Tongue (tissue), 1 donor: ENCODE measurements at regions not wholly inside any gene's neighbourhood (a gene's known extent, or its start where the extent isn't known, plus 50 kb on each side); places are given as distances from the start of the nearest gene placed in this dataset.

Source experiments
- DNase-seq: peaks from one replicate; pipeline ENCODE4 v3.0.0-alpha.2; 2015

- no peak for DNase-seq
Observed at GRCh38 chr12:115259968-115260747, 576.2 kb upstream of the TBX3 start.

DNA sequence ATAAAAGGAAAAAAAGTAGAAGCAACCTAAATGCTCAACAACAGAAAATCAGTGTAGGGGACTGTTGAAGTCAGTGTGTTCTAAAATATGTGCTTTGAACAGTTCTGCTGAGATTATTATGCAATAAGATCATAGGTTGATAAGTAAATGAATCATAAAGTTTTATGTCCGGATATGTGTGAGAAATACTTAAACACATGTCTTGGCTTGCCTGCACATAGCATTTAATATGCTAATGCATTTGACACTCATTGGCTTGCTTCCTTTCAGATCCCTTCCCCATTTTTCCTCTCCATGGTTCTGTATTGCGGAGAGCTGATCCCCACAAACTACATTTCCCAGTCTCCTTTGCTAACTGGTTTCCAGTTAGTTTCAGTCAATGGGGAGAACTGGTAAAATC lies 573.8 kb upstream of the TBX3 start:
- DNase-seq: no peak

GRCh38 chr12:115255962-115256361 lies 572.0 kb upstream of the TBX3 start:
- no peak for DNase-seq

GRCh38 chr12:115255257-115255656 lies 571.3 kb upstream of the TBX3 start:
- no peak for DNase-seq

DNA sequence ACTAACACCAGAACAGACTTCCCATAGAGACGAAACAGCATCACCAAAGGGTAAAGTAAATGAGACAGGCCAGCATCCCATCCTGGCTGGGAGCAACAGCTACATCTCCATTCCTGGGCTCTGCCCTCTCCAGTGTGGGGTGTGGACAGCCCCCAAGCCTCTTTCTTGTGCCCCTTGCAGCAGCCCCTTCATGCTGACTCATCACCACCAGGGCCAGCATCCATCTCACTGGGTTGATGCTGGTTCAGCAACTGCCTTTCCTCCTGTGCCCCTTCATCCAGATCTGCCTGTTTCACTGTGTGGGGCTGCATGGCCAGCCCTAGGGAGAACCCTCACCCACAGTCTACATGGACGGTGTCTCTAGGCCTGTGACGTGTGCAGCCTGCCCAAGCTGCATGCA lies 569.1 kb upstream of the TBX3 start:
- DNase-seq: no peak

DNA sequence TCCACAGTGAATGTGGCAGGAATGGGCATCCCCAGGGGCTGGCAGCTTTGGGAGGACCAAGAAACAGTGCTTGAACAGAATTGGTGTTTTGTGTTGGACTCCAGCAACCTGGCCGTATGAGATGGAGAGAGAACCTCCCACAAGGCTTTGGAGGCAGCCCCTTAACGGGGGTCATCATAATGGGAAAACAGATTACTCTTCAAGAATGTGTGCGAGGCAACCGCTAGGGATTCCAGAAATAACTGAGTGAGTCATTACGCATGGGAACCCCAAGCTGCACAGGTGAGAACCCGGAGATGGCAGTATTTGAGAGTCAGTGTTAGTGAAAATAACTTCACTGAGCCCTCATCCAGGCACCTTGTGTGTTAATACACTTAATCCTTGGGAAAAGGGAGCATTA lies 567.8 kb upstream of the TBX3 start:
- DNase-seq: no peak

- DNase-seq: no peak
Observed at GRCh38 chr12:115249671-115250278, 565.8 kb upstream of the TBX3 start.

DNA sequence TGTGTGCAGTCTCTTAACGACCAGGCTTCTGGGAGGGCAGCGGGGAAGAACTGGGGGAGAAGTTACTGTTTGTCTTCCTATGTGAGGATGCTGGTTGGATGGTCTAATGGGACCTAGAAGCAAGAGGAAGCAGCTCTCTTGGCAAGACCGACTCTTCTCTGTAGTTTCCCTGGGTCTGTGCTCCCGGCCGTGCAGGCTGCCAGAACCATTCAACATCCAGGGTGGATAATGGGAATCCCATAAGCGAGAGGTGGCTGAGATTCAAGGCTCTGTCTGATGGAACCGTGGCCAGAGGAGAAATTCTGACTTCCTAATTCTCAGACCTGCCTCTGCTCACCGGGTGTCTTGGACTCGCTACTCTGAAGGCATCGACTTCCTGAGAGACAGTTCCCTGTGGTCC lies 561.0 kb upstream of the TBX3 start:
- peak; percentile 56 for DNase-seq

GRCh38 chr12:115243933-115244628 lies 560.1 kb upstream of the TBX3 start:
- no peak for DNase-seq

- no peak for DNase-seq
Observed at GRCh38 chr12:115240251-115240650, 556.3 kb upstream of the TBX3 start.

DNA sequence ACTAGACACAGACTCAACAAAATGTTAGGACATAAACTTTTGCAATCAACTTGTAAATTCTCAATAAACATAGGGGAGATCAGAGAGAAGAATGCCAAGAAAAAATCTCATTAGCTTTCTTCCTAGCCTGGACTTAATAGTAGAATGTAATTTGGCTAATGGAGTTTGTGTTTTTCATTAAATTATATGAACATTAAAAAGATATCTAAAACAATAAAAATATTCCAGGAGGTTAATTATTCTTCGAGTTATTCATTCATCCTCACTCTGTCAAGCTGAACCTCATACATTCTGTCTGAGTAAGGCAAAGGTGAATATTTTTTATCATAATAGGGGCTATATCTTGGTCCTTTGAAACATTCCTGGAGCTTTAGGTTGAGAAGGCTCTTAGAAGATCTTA lies 551.9 kb upstream of the TBX3 start:
- no peak for DNase-seq

DNA sequence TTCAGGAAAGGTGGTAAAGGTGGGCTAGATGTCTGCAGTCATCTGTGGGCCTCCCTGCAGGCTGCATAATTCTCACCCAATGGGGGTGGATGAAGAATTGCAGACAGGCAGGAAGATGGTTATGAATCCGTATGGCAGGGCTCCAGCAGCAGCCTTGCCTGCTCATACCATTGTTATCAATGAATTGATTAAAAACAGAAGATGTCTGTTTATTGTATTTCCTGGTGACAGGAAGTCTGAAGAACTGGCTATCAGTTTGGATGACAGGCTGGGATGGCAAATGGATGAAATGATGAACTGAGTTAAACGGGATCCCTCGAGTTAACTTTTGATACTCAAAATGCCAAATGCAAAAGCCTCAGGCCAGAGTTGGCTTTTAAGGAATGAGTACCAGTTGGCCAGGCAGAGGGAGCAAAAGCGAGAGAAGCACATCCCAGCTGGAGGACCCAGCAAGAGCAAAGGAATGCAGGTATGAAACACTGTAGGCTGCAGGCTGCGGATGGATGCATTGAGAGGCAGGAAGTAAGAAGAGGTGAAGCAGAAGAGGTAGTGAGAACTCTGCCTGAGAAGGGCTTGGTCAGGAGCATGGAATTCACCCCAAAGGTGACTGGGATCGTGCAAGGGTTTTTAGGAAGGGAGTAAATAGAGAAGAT lies 550.0 kb upstream of the TBX3 start:
- no peak for DNase-seq

GRCh38 chr12:115232455-115233156 lies 548.6 kb upstream of the TBX3 start:
- no peak for DNase-seq

DNA sequence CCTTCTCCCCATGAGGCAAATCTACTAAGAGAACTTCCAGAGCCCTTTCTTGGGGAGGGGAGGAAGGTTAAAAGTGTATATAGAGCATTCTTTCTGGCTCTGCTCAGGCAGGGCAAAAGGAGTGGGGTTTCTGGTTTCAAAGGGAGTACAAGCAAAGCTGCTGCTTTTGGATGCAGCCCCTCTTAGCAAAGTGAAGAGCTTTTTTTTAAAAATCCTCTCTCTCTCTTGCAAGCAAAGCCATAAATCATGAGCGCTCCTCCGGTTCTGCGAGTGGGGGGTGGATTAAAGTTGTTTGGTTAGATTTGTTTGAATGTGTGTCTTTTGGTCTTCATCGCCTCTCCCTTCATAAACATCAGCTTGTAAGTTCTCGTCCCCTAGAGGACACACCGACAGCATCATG lies 546.6 kb upstream of the TBX3 start:
- peak; percentile 61 for DNase-seq

DNA sequence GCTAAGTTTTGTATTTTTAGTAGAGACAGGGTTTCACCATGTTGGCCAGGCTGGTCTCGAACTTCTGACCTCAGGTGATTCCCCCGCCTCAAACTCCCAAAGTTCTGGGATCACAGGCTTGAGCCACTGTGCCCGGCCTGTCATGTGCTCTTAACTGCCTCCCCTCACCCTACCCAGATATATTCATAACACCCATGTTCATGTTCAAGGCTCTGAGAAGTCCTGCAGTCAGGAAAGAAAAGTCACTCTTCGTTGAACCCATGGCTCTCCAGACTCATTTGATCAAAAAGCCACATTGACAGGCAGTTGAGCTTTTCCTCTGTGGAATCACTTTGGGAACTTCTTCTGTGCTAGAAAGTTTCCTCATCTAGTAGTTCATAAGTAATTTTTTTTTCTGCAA lies 545.5 kb upstream of the TBX3 start:
- no peak for DNase-seq

- DNase-seq: no peak
Observed at GRCh38 chr12:115228434-115228833, 544.5 kb upstream of the TBX3 start.

DNA sequence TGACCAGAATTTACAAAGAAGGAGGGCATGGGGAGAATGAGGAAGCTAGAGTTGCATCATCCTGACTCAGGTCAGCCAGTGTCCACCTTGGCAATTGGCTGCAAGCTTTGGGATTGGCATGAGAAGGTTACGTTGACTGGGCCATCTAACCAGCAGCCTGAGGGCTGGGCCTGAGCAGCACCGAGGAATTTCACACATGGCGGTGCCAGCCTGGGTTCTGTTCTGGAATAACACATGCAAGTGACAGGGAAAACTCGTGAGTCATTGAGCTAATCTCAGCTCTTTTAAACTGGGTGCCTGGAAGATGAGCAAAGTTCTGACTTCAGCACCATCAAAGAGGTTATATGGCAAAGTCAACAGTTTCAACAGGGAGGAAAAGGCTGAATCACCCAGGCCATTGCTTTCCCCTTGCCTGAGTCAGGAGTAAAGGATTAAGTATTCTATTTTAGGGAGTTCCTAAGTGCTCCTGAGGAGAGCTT lies 543.2 kb upstream of the TBX3 start:
- no peak for DNase-seq

- peak; percentile 41 for DNase-seq
Observed at GRCh38 chr12:115225845-115226244, 541.9 kb upstream of the TBX3 start.

DNA sequence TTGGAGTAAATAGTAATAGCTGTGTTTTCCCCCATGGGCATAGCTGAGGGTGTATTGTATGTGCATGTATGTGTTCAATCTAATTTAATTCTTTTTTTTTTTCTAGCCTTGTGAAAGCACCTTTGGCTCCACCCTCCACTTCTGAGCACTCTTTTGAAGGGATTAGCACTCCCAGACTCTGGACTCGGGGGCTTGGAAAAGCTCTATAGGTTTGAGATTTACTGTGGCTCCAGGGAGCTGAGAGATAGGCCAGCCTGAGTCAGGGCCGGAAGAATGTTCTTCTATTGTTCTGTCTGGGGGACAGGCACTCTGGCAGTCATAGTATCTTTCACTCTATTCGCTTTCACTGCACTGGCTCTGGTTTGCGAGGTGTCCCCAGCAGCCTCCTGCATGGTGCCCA lies 540.0 kb upstream of the TBX3 start:
- DNase-seq: no peak

DNA sequence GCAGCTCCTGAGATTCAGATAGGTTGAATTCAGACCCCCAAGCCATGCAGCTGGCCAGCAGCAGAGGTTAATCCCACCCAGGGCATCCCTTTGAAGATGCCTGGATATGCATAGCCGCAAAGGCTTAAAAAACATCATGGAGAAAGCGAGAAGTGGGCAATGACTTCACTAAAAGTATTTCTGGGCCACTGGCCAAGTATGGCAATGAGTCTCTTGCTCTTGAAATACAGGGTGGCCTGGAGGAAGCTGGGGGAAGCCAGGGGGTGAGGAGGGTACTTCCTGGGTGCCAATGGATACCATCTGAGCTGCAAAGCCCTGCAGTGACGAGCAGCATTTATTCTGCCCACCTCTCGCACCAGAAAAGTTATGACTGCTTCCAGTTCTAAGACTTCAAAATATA lies 539.3 kb upstream of the TBX3 start:
- peak; percentile 56 for DNase-seq

DNA sequence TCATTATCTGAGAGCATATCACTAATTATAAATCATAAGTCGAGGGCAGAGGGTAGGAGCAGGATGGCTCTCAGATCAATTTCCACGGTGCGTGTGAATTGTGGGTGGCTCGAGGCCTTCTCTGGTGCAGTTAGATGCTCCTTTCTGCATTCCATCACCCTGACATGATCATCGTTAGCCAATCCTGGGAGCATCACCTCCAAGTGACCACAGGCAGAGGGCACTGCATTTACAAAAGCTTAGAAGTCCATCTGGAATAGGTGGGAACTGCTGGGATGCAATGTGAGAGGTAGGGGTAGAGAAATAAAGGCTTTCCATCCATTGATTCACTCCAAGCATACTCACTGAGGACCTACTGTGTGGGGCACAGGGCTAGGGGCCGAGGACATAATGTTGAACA lies 538.2 kb upstream of the TBX3 start:
- DNase-seq: no peak

- no peak for DNase-seq
Observed at GRCh38 chr12:115216301-115216700, 532.3 kb upstream of the TBX3 start.
